Ectodermal cell (in vitro differentiated cells): ENCODE measurements at regions not wholly inside any gene's neighbourhood (a gene's known extent, or its start where the extent isn't known, plus 50 kb on each side); places are given as distances from the start of the nearest gene placed in this dataset.

Source experiments
- H3K27ac ChIP-seq: 2 replicates; pipeline ENCODE4 v1.7.0; 2013; ENCODE audit warnings: mild to moderate bottlenecking, low read depth, low read length; ENCODE audit not compliant: insufficient read depth, poor library complexity, severe bottlenecking
- H3K27me3 ChIP-seq: 2 replicates; pipeline ENCODE4 v1.7.0; 2013; ENCODE audit warnings: mild to moderate bottlenecking, low read length; ENCODE audit not compliant: insufficient read depth, control insufficient read depth, poor library complexity, severe bottlenecking
- H3K36me3 ChIP-seq: one replicate; pipeline ENCODE4 v1.7.0; 2013; ENCODE audit warnings: low read length; ENCODE audit not compliant: control insufficient read depth, insufficient read depth
- H3K4me1 ChIP-seq: one replicate; pipeline ENCODE4 v1.7.0; 2013; ENCODE audit warnings: low read length; ENCODE audit not compliant: control insufficient read depth, insufficient read depth
- H3K4me3 ChIP-seq: 2 replicates; pipeline ENCODE4 v1.7.0; 2013; ENCODE audit warnings: low read depth, low read length, control low read depth; ENCODE audit not compliant: insufficient read depth
- H3K9me3 ChIP-seq: 2 replicates; pipeline ENCODE4 v1.7.0; 2013; ENCODE audit warnings: mild to moderate bottlenecking, low read length, moderate library complexity; ENCODE audit not compliant: control insufficient read depth
- WGBS, 2 experiments: methylation state at CpG; one replicate each; pipeline ENCODE4 v1.1.7; 2013; ENCODE audit warnings: missing lambda C conversion rate in 2 of 2; 5-methylcytosine and 5-hydroxymethylcytosine counted together

GRCh38 chr14:66231820-66232219 is 254.4 kb upstream of the CCDC196 start:
- Histone ChIP-seq H3K36me3 (no peaks in the 10 kb centered on the region), H3K27ac (no peak overlapping the region), H3K27me3 (no peaks in the 10 kb centered on the region), H3K4me1 (no peaks in the 10 kb centered on the region), H3K4me3 (no peak overlapping the region), H3K9me3 (no peaks in the 10 kb centered on the region)
- 84 to 91% methylated on average over 4 of the region's 4 CpGs for WGBS, 2 experiments

DNA sequence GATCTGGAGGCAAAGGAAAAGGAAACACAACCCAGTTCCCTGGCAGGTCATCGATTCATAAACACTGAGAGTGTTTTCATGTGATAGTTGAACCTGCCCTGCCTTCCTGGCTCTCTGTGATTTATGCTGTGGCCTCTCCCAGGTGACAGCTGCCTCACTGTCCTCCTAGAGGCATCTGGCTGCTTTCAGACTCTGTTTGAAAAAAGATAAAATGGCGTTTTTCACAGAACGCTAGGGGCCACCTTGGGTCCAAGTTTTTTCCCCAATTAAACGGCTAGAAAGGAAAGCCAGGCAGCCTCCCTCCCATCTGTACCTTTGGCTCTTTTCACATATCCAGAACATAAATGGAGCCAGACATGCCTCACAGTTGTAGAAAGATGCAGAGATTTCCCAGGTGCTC is 252.6 kb upstream of the CCDC196 start:
- Histone ChIP-seq H3K4me1 (no peaks in the 10 kb centered on the region), H3K4me3 (no peak overlapping the region), H3K27me3 (no peaks in the 10 kb centered on the region), H3K9me3 (no peaks in the 10 kb centered on the region), H3K27ac (no peak overlapping the region), H3K36me3 (no peaks in the 10 kb centered on the region)
- 88 to 89% methylated on average over 4 of the region's 4 CpGs for WGBS, 2 experiments

DNA sequence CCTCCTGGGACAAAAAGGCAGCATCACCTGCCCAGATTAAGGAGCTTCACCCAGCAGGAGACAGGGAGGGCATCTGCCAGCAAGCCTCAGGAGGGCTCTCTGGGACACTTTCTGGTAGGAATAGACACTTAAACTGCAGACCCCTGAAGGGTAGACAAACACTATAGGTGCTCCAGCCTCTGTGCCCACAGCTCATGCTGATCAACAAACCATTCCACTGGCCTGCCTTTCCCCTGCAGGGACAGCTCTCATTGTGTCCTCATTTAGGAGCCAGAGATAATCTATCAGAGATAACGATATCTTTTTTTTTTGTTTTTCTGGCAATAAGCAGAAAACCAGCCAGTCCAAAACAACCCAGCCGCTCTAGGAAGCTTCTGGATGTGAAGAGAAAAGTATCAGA is 251.8 kb upstream of the CCDC196 start:
- no peaks in the 10 kb centered on the region for H3K36me3 ChIP-seq
- WGBS, 2 experiments: 86 to 92% methylated on average over 2 of the region's 2 CpGs
- H3K4me1 ChIP-seq: no peaks in the 10 kb centered on the region
- no peaks in the 10 kb centered on the region for H3K9me3 ChIP-seq
- no peak overlapping the region for H3K27ac ChIP-seq
- no peak overlapping the region for H3K4me3 ChIP-seq
- H3K27me3 ChIP-seq: no peaks in the 10 kb centered on the region

DNA sequence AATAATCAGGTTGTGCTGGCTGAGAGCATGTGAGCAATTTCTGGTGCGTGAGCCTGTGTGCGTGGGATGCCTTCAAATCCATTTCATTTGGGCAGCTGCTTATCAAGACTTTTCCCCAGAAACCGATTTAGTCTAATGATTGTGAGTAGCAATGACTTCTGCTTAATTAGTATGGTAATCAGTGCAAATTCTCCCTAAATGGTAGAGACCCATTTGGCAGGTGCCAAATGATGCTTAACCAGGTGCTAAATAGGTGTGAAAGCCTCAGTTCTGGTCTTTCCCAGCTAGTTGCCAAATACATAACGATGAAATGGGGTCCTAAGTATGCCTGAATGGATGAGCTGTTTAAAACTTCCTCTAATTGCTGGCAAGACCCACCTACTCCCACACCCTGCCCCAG is 248.4 kb upstream of the CCDC196 start:
- no peaks in the 10 kb centered on the region for H3K36me3 ChIP-seq
- no peaks in the 10 kb centered on the region for H3K4me1 ChIP-seq
- H3K9me3 ChIP-seq: no peaks in the 10 kb centered on the region
- WGBS, 2 experiments: 91 to 93% methylated on average over 4 of the region's 4 CpGs
- no peak overlapping the region for H3K4me3 ChIP-seq
- no peaks in the 10 kb centered on the region for H3K27me3 ChIP-seq
- no peak overlapping the region for H3K27ac ChIP-seq

- Histone ChIP-seq H3K4me1 (no peaks in the 10 kb centered on the region), H3K36me3 (no peaks in the 10 kb centered on the region), H3K4me3 (no peak overlapping the region), H3K27me3 (no peaks in the 10 kb centered on the region), H3K27ac (no peak overlapping the region), H3K9me3 (no peaks in the 10 kb centered on the region)
- 75% methylated on average over 1 of the region's 1 CpG; no CpG with 5 or more reads in 1 of the 2 experiments for WGBS, 2 experiments
Measured at GRCh38 chr14:66238969-66239368, 247.2 kb upstream of the CCDC196 start.

GRCh38 chr14:66239589-66239988 is 246.6 kb upstream of the CCDC196 start:
- Histone ChIP-seq H3K27ac (no peak overlapping the region), H3K27me3 (no peaks in the 10 kb centered on the region), H3K4me3 (no peak overlapping the region), H3K36me3 (no peaks in the 10 kb centered on the region), H3K9me3 (no peaks in the 10 kb centered on the region), H3K4me1 (no peaks in the 10 kb centered on the region)
- WGBS, 2 experiments: 86 to 94% methylated on average over 4 of the region's 4 CpGs

- no peaks in the 10 kb centered on the region for H3K4me1 ChIP-seq
- H3K4me3 ChIP-seq: no peak overlapping the region
- H3K36me3 ChIP-seq: no peaks in the 10 kb centered on the region
- no peaks in the 10 kb centered on the region for H3K27me3 ChIP-seq
- no peaks in the 10 kb centered on the region for H3K9me3 ChIP-seq
- H3K27ac ChIP-seq: no peak overlapping the region
Measured at GRCh38 chr14:66240105-66240504, 246.1 kb upstream of the CCDC196 start.

DNA sequence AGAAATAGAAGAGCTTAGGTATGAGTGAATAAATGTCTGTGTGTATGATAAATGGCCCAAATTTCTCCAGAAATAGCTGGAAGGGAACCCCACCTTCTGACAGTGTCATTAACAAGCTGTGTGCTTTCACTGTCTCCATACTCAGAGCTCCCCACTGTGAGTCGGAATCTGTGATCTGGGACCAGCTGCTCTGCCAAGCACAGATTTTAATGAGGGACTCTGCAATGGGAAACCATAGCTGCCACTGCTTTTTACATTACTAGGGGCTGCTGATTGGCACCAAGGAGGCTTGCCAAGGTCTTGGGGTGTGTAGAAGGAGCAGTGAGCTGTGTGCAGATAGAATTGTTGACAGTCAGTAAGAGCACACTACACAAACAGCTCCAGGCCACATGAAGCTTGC is 244.2 kb upstream of the CCDC196 start:
- no peak overlapping the region for H3K27ac ChIP-seq
- 71 to 96% methylated on average over 1 of the region's 1 CpG for WGBS, 2 experiments
- no peaks in the 10 kb centered on the region for H3K36me3 ChIP-seq
- no peaks in the 10 kb centered on the region for H3K4me1 ChIP-seq
- no peaks in the 10 kb centered on the region for H3K9me3 ChIP-seq
- H3K4me3 ChIP-seq: no peak overlapping the region
- H3K27me3 ChIP-seq: no peaks in the 10 kb centered on the region

DNA sequence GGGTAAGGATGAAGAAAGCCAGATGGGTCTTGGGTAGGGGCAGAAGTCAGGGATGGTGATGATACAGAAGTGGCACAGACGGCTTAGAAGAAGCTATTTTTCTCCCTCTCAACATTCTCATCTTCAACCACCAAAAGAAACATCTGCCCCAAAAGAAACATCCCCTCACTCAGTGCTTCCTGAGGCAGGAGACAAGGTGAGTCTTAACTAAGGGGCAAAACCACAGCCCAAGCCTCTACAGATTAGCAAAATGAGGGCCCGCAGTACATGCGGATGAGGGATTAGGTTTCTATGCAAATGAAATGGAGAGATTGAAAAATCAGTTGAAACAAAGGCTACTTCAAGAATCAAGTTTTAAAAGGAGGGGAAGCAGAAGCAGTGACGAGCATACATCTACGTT is 241.3 kb upstream of the CCDC196 start:
- H3K27me3 ChIP-seq: no peaks in the 10 kb centered on the region
- 91 to 95% methylated on average over 4 to 5 of the region's 5 CpGs for WGBS, 2 experiments
- H3K36me3 ChIP-seq: no peaks in the 10 kb centered on the region
- H3K9me3 ChIP-seq: no peaks in the 10 kb centered on the region
- no peak overlapping the region for H3K4me3 ChIP-seq
- no peaks in the 10 kb centered on the region for H3K4me1 ChIP-seq
- no peak overlapping the region for H3K27ac ChIP-seq

- H3K27ac ChIP-seq: no peak overlapping the region
- no peaks in the 10 kb centered on the region for H3K4me1 ChIP-seq
- 92 to 93% methylated on average over 4 of the region's 4 CpGs for WGBS, 2 experiments
- H3K27me3 ChIP-seq: no peaks in the 10 kb centered on the region
- no peaks in the 10 kb centered on the region for H3K36me3 ChIP-seq
- H3K9me3 ChIP-seq: no peaks in the 10 kb centered on the region
- H3K4me3 ChIP-seq: no peak overlapping the region
Measured at GRCh38 chr14:66247662-66248193, 238.4 kb upstream of the CCDC196 start.

DNA sequence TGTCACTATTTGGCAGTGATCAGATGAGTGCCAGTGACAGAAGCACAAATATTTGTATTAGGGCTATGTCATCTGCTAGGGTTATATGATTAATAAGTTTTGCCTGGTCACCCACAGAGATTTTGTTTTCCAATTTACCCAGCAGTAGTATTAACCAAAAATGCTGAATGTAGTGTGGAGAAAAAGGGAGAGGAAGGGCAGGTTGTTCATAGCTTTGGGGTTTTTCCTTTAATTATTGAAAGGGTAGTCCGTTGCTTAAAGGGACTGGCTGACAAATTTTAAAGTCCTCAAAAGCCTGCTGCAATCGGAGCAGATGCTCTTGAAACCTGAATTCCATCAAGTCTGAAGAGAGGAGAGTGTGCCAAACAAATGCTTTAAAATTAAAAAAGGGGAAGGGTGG is 237.9 kb upstream of the CCDC196 start:
- H3K36me3 ChIP-seq: no peaks in the 10 kb centered on the region
- WGBS, 2 experiments: 91 to 92% methylated on average over 2 of the region's 2 CpGs
- H3K27ac ChIP-seq: no peak overlapping the region
- no peaks in the 10 kb centered on the region for H3K9me3 ChIP-seq
- no peak overlapping the region for H3K4me3 ChIP-seq
- no peaks in the 10 kb centered on the region for H3K27me3 ChIP-seq
- H3K4me1 ChIP-seq: no peaks in the 10 kb centered on the region
